Keratinocyte (primary cell): ENCODE measurements at regions not wholly inside any gene's neighbourhood (a gene's known extent, or its start where the extent isn't known, plus 50 kb on each side); places are given as distances from the start of the nearest gene placed in this dataset.

ENCODE experiments used
- DNase-seq: peaks from one replicate; pipeline ENCODE4 v3.0.0-alpha.2; 2011; ENCODE audit warnings: low read depth, missing footprints, low spot score
- FAIRE-seq: peaks from 2 replicates; lab custom pipeline; 2011; peaks lifted over from hg19 to GRCh38; lab: Jason Lieb, UNC
- H2AFZ ChIP-seq: 2 replicates; pipeline ENCODE4 v1.6.0; 2012; ENCODE audit warnings: low read length, control low read depth, inconsistent platforms; ENCODE audit not compliant: control insufficient read depth
- H3K27ac ChIP-seq: 2 replicates; pipeline ENCODE4 v1.5.1; 2011; ENCODE audit warnings: low read length; ENCODE audit not compliant: control insufficient read depth, insufficient read depth
- H3K27me3 ChIP-seq: 3 replicates; pipeline ENCODE4 v1.6.0; 2011; ENCODE audit warnings: low read length; ENCODE audit not compliant: control insufficient read depth, insufficient read depth; ENCODE audit errors: extremely low read depth
- H3K36me3 ChIP-seq, 2 experiments: 2 replicates in 1 of 2; 3 replicates in 1 of 2; pipeline ENCODE4 v1.5.1; 2011; ENCODE audit warnings: low read length in 2 of 2, mild to moderate bottlenecking in 1 of 2; ENCODE audit not compliant: control insufficient read depth in 2 of 2, insufficient read depth in 2 of 2; ENCODE audit errors: extremely low read depth in 1 of 2
- H3K4me1 ChIP-seq: 3 replicates; pipeline ENCODE4 v1.5.1; 2011; ENCODE audit warnings: low read length; ENCODE audit not compliant: control insufficient read depth, insufficient read depth; ENCODE audit errors: extremely low read depth
- H3K4me2 ChIP-seq: 3 replicates; pipeline ENCODE4 v1.6.0; 2011; ENCODE audit warnings: low read depth, low read length; ENCODE audit not compliant: control insufficient read depth, insufficient read depth; ENCODE audit errors: extremely low read depth
- H3K4me3 ChIP-seq, 3 experiments: fragments of 200-600 bp in 1 of 3; sonication (generic) in 1 of 3; 2 replicates in 2 of 3; 3 replicates in 1 of 3; pipeline ENCODE4 v1.5.1; 2011 to 2016; ENCODE audit warnings: low read length in 3 of 3, mild to moderate bottlenecking in 3 of 3, control low read depth in 2 of 3, inconsistent platforms in 1 of 3, low read depth in 1 of 3, mixed read lengths in 1 of 3, mixed run types in 1 of 3, moderate library complexity in 1 of 3; ENCODE audit not compliant: control insufficient read depth in 2 of 3, insufficient read depth in 2 of 3; ENCODE audit errors: extremely low read depth in 1 of 3
- H3K79me2 ChIP-seq: 2 replicates; pipeline ENCODE4 v1.6.0; 2012; ENCODE audit warnings: low read length; ENCODE audit not compliant: control insufficient read depth, insufficient read depth
- H3K9ac ChIP-seq: 3 replicates; pipeline ENCODE4 v1.6.0; 2011; ENCODE audit warnings: low read length; ENCODE audit not compliant: control insufficient read depth, insufficient read depth; ENCODE audit errors: extremely low read depth
- H3K9me1 ChIP-seq: 3 replicates; pipeline ENCODE4 v1.6.0; 2011; ENCODE audit warnings: low read length; ENCODE audit not compliant: control insufficient read depth, insufficient read depth; ENCODE audit errors: extremely low read depth
- H3K9me3 ChIP-seq: 2 replicates; pipeline ENCODE4 v1.5.1; 2012; ENCODE audit warnings: low read depth, low read length; ENCODE audit not compliant: control insufficient read depth
- H4K20me1 ChIP-seq: 3 replicates; pipeline ENCODE4 v1.6.0; 2011; ENCODE audit warnings: low read length; ENCODE audit not compliant: control insufficient read depth, insufficient read depth; ENCODE audit errors: extremely low read depth
- CTCF ChIP-seq, 3 experiments: IDR thresholded peaks in 1 of 3; conservative IDR thresholded peaks in 1 of 3; optimal IDR thresholded peaks in 1 of 3; 2 replicates in 2 of 3; 3 replicates in 1 of 3; pipeline versions ENCODE3 to v1.5.1; 2011; ENCODE audit warnings: low read length in 3 of 3, mild to moderate bottlenecking in 3 of 3, moderate library complexity in 2 of 3, control low read depth in 1 of 3, inconsistent platforms in 1 of 3; ENCODE audit not compliant: insufficient read depth in 2 of 3; ENCODE audit errors: extremely low read depth in 1 of 3
- EZH2 ChIP-seq: IDR thresholded peaks from one replicate; pipeline ENCODE4 v1.6.1; 2012; ENCODE audit warnings: inconsistent platforms, mild to moderate bottlenecking, low read length, moderate library complexity
- dilution Hi-C: fragments of 300-500 bp; cut with MboI; formaldehyde crosslinking; loops from one replicate; pipeline ENCODE4 v1.7.0; 2020; ENCODE audit warnings: low sequenced_read_pairs; ENCODE audit not compliant: extremely low pct_ligation_motif_present

GRCh38 chr6:4670290-4670689, 105.9 kb upstream of the CDYL start:
- dilution Hi-C loops = no loop called here
- Histone ChIP-seq H3K27ac (no peak overlapping the region), H3K4me1 (no peaks in the 10 kb centered on the region), H3K4me3 (no peak overlapping the region), H3K9ac (no peak overlapping the region), H4K20me1 (no peaks in the 10 kb centered on the region), H2AFZ (no peak overlapping the region), H3K36me3 (no peaks in the 10 kb centered on the region), H3K4me2 (no peak overlapping the region), H3K79me2 (no peaks in the 10 kb centered on the region), H3K9me1 (no peaks in the 10 kb centered on the region), H3K27me3 (no peaks in the 10 kb centered on the region), H3K9me3 (no peaks in the 10 kb centered on the region)
- FAIRE-seq (no peak), DNase-seq (no peak)
- TF ChIP-seq CTCF (optimal IDR thresholded peaks at IDR 0.05 in 1 of 3, IDR thresholded peaks at IDR 0.05 in 1 of 3, conservative IDR thresholded peaks at IDR 0.05 in 1 of 3; ENCODE audit: extremely low read depth in 1 of 3, insufficient read depth in 2 of 3, low read length in 3 of 3) (no peak), EZH2 (no peak)

- Histone ChIP-seq H3K4me3 (no peak overlapping the region), H3K27ac (no peak overlapping the region), H3K9ac (no peak overlapping the region), H4K20me1 (no peaks in the 10 kb centered on the region), H3K4me1 (no peaks in the 10 kb centered on the region), H2AFZ (no peak overlapping the region), H3K36me3 (no peaks in the 10 kb centered on the region), H3K4me2 (no peak overlapping the region), H3K79me2 (no peaks in the 10 kb centered on the region), H3K27me3 (no peaks in the 10 kb centered on the region), H3K9me1 (no peaks in the 10 kb centered on the region), H3K9me3 (no peaks in the 10 kb centered on the region)
- TF ChIP-seq CTCF (optimal IDR thresholded peaks at IDR 0.05 in 1 of 3, IDR thresholded peaks at IDR 0.05 in 1 of 3, conservative IDR thresholded peaks at IDR 0.05 in 1 of 3; ENCODE audit: extremely low read depth in 1 of 3, insufficient read depth in 2 of 3, low read length in 3 of 3) = no peak
- TF ChIP-seq EZH2 = no peak
- dilution Hi-C loops = no loop called here
- no peak for DNase-seq
- no peak for FAIRE-seq
Observed at GRCh38 chr6:4668271-4669179, 107.7 kb upstream of the CDYL start.
